HG03432 (cell line): ENCODE measurements at regions not wholly inside any gene's neighbourhood (a gene's known extent, or its start where the extent isn't known, plus 50 kb on each side); places are given as distances from the start of the nearest gene placed in this dataset.

Experiments
- ATAC-seq: cut with Tn5 transposase; IDR thresholded peaks from one replicate; pipeline ENCODE4 v1.9.1; 2021; ENCODE audit warnings: mild to moderate bottlenecking, moderate library complexity; ENCODE audit not compliant: unreplicated experiment

DNA sequence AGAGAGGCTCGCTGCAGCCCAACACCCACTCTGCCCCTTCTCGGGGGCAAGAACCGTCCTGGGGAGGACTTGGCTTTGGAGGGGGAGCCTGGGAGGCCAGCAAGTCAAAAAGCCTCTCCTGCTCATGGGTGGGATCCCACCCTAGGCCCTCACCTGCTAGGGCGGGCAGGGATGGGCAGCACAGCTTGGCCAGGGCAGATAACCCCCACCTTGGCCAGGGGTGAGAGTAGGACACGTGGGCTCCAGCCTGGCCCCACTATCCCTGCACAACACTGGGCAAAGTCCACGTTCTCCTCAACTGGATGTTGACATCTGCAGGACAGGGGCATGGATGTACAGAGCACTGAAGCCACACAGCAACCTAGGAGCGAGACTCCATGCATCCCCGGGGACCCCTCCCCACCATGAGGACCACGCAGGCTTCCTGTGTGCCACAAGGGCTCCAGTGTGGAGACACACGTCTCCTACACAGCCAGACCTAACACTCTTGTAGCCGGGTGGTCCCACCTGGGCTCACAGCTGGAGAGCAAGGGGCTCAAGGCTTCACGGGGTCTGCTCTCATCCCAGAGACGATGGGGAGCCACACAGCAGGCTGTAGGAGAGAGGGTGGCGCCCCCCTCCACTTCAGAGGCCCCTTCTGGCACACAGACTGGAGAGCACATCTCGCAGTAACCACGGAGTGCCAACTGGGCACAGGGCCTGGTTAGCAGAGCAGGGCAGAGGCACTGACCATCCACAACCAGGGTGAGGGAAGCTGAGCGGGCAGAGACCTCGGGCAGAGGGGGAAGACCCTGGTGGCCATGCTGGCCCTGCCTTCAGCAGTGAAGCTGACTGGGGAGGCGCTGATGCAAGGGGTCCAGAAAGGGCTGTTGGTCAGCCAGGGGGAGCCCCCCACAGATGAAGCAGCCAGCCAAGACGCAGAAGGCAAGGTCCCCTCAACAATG lies 171.1 kb downstream of the CRYBB2 start:
- ATAC-seq: no peak

DNA sequence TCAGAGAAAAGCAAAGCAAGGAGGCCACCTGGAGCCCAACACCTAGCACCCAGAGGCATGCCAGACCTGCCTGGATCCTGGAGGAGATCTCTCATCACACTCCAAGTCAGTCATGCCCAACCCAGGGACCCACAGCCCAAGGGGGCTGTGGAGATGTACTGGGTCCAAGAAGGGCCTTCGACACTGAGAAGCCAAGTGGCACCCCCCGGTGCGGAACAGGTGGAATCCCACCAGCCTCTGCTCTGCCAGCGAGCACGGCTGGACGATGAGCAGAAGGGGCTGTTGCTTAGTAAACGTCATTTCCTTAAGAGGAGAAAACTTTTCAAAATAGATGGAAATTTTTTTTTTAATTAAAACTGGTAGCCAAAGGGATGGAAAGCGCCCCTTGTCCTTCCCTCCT lies 171.9 kb upstream of the GRK3 start:
- ATAC-seq: no peak

DNA sequence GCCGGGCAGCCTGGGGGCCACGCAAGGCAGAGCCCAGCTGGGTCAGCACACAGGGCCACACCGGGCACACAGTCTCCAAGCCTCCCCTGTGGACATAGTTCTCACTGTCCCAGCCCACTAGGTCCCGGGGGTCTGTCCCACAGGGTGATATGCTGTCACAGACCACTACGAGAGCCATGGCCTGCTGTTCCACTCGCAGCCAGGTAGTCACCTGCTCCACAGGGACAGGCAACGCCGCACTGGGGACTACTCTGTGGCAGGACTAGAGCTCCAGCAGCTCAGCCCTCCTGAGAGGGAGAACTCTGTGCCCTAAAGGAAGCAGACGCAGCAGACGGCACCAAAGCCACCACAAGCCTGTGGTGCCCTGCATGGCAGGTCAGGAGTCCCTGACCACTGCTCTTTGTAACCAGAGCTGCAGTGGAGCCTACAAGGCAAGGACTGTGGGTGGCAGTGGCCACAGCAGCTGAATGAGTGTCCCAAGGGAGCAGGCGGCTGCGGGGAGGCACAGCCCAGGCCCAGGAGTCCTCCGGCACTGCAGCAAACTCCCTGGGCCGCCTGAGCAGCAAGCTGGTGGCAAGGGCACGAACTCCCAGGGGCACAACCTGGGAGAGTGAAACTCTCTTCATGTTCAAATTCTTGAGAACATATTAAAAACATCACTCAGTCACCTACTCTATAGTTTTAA lies 171.2 kb upstream of the GRK3 start:
- ATAC-seq: no peak

DNA sequence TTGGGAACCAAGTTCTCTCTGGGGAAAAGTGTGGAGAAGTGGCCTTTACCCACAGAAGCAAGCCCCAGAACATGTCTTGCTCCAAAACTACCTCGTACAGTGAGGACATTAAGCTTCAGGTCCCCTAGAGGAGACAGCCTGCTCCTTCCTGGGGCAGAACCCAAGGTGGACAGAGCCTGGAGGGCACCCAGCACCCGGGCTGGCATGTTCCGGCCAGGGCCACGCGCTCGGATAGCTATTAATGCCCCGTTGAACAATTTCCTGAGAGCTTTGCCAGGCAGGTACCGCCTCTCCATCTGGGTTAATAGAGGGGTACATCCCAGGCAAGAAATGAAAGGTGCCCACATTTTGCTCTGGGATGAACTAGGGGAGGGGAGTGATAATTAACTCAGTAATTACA lies 169.0 kb upstream of the GRK3 start:
- no peak for ATAC-seq

DNA sequence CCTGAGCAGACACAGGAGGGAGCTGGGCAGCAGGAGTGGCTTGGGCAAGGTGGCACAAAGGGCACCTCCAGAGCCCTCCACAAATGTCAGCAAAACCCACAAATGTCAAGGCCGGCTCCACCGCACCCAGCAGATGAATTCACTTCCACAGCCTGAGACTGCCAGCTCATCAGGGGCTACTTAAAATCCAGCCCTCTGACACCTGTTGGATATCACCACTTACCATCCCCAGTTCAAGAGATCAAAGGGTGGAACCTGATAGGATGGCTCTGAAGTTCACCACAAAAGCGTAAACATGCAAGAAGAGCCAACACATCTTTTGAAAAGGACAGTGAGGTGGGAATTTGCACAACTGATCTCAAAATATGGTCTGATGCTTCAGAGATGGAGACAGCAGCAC lies 168.6 kb upstream of the GRK3 start:
- ATAC-seq: no peak

DNA sequence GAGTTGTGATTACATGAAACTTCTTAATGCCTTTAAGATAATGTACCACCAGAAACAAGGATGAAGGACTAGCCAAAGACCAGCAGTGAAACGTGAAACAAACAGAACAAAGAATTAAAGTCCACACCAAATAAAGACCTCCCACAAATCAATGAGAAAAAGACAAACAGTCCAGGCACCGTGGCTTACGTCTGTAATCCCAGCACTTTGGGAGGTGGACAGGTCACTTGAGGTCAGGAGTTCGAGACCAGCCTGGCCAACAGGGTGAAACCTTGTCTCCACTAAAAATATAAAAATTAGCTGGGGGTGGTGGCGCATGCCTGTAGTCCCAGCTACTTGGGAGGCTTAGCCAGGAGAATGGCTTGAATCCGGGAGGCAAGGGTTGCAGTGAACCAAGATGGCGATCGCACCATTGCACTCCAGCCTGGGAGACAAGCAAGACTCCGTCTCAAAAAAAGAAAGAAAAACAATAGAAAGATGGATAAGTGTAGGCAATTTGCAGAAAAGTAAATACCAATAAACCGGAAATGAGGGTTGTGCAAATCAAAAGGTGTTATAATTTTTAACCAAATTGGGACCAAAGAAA lies 167.8 kb upstream of the GRK3 start:
- no peak for ATAC-seq

DNA sequence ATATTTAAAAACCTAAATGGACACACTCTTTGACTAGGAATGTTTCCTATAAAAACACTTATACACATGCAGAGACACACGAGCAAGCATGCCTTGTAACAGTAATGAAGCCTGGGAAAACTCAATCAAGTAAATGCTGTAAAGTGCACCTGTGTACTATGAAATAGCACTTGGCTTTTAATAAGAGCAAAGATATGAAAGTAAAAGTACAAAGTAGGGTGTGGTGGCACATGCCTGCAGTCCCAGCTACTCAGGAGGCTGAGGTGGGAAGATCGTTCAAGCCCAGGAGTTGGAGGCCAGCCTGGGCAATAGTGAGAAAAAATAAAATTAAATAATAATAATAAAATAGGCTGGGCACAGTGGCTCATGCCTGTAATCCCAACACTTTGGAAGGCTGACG lies 166.9 kb upstream of the GRK3 start:
- ATAC-seq: no peak

DNA sequence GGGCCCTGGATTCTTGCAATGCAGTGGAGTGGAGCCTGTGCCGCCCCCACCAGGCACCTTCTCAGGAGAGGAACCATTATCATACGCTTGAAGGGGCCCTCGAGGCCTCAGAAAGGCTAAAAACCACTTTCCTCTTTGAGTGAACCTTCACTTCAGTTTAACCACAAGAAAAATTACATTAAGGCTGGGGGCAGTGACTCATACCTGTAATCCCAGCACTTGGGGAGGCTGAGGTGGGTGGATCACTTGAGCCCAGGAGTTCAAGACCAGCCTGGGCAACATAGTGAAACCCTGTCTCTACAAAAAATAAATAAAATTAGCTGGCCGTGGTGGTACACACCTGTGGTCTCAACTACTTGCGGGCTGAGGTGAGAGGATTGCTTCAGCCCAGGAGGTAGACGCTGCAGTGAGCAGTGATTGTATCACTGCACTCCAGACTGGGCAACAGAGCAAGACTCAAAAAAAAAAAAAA lies 165.8 kb upstream of the GRK3 start:
- ATAC-seq: peak; percentile 69

DNA sequence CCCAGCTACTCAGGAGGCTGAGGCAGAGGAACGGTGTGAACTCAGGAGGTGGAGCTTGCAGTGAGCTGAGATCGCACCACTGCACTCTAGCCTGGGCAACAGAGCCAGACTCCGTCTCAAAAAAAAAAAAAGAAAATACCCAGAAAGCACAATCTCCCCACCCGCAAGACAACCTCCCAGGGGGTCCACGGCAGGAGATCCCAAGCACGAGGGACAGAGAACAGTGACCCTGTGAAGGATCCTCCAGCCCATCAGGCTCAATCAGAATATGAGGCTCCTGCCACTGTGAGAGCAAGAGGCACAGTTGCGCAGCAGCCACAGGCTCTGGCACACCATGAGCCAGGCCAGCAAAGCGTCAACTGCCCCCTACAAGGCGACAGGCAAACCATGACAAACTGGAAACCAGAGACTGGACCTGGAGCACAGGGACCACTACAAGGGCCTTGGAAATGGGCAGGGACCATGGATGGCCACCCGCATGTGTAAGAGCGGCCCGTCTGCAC lies 164.8 kb upstream of the GRK3 start:
- ATAC-seq: no peak

DNA sequence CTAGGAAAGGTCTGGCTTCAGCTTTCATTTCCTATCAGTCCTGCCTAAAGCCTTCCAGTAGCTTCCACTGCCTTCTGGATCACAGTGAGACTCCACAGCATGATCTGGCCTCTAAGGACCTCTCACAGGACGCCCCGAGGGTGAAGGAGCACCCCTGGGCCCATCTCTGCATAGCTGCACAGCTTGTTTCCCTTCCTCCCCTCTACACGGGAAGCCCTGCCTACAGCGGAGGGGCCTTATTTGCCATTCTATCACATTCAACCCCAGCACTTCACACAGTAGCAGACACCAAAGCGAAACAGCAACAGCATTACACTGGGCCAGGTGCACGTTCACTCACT lies 162.3 kb upstream of the GRK3 start:
- ATAC-seq: no peak

DNA sequence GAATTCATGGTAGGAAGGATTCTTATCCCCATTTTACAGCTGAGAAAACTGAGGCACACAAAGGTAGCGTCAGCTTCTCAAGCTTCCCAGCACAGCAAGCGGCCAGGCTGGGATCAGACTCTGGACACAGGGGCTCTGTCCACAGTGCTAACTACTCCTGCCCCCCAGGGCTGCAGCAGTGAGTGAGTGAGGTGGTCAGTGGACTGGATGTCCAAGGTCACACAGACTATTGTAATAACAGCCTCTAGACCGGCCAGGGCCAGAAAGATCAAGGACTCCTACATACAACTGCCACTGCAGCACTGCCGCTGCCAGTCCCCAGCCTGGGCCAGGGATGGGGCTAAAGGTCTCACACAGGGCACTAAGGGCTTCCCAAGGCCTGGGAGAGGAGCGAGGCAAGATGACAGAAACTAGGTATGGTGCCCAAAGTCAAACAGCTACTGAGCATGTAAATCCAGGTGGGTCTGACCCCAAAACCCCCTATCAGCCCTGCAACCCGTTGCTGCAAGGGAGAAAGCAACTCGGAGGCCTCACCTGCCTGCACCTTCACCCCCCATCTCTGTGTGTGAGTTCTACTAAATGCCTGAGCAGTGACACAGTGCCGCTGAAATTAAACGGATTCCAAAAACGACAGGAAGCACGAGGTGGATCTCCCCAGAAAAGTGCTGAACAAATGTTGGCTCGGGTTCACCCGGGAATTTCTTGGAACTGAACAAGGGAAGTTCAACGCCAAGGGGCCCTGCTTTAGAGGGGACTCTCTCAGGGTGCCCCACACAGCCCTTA lies 161.8 kb upstream of the GRK3 start:
- ATAC-seq: no peak

DNA sequence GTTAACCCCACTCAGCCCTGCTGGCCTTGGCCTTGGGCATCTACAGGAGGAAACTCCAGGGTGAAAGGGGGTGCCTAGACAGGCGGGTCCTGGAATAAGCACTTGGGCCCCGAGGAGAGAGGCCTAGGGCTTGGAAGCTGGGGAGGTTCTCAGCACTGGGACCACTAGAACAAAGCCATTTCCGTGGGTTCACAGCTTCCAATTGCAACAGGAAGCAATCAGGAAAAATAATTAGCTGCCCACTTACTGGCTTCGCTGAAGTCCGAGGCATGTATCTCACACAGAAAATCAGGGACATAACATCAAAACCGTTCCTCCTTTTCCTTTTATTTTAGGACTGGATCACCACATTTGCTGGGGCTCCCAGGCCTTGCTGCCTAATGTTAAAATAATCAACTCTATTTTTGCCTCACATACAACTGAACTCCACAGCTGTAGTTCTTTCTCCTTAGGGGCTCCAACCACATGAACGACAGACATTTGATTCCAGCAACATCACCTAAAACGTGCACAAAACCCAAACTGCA lies 161.1 kb upstream of the GRK3 start:
- no peak for ATAC-seq

DNA sequence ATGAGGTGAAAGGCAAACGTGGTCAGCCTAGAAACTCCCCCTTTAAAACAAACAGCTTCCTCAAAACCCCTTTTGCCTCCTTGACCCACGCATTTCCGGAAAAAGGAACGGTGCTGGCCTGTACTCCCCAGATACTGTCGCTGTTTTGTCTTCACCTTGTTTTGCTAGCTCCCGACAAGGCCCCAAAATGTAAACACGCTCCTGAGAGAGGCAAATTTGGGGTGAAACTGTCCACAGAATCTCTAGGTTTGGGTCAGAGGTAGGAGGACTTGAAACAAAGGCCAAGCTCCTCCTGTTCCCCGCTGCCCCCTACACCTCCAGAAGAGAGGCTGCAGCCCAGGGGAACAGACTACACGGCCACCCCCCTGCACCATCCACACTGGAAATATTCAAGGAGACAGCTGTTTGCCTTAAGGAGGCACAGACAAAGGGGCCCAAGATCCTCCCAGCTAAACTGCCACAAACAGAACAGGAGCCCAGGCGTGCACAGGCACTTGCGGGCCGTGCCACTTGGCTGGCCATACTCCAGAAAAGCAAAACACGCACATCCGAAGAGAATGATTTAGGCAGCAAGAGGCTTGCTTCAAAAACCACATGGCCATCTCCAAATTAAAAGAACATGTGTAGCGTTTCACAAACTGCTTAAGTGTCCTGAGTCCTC lies 160.5 kb upstream of the GRK3 start:
- ATAC-seq: no peak

DNA sequence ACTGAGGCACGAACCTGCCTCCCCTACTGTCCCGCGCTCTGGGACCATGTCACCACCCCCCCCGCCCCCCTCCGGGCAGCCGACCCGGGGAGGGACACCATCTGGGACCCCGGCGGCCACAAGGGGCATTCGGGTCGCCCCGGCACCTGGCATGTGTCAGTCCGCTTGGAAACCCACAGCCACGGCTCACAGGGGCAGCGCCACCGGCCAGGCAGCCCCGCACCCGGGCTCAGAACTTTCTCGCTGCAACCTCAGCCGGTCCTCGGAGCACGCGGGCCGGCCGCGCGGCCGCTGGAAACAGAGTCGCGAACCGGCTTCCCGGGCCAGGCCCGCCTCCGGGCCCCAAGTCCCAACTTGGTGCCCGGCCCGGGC lies 159.9 kb upstream of the GRK3 start:
- peak; percentile 7 for ATAC-seq

DNA sequence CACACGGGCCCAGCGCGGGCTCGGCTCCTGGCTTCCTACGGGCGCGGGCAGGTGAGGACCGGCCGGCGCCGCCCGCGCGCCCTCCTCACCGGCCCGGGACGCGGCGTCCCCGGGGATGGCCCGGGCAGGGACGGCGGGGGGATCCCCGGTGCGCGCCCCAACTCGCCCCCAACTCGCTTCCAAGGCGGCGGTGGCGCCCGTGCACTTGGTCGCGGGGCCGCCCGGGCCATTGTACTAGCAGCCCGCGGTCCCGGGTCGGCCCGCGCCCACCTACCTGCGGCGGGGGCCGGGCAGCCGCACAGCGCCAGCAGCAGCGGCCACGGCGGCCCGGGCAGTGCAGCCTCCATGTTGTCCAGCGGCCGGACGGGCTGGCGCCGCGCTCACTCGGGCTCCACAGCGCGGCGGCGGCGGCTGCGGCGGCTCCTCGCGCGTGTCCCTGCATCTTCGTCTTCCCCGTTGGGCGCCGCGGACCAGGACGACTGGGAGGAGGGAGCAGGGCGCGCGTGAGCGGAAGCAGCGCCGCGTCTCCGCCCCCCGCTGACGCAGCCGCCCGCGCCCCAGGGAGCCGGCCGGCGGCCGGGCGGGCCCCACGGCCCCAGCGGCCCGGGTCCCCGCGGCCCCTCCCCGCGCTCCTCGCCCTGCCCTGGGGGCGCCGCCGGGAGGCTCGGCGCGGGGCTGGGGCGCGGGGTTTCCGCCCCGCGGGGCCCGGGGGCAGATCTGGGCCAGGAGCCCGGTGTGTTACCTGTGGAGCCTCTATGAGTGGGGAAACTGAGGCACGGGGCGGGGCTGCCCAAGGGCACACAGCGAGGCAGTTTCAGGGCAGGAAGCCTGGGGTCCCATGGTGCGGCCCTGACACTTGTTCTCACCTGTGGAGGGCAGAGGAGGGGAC lies 159.3 kb upstream of the GRK3 start:
- ATAC-seq: peak; percentile 66

DNA sequence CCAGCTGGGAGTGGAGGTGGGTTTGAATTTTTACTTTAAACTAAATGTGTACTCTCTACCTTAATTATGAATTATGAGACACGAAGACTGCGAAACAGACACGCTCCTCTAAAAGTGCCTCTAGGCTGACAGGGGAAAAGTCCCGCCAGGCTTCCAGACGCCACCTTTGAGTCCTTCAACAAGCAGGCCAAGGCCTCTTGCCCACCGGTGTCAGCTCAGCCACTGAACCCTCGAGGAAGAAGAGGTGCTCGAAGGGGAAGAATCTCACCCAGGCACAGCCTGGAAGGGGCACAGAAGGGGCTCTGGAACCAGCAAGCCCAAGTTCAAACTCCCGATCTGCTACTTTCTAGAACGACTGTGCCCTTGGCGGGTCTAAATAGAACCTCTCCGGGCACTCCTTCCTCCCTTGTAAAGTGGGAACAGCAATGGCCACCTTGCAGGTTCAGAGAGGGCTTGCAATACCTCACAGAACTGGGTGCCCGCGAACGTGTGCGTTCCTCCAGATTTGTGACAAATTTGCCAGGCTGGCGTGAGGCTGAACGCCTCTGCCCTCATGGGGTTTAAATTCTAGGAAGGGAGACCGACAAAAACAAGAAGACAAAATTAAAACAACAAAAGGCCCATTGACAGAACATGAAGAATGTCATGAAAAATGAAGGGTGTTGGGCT lies 158.5 kb upstream of the GRK3 start:
- no peak for ATAC-seq

DNA sequence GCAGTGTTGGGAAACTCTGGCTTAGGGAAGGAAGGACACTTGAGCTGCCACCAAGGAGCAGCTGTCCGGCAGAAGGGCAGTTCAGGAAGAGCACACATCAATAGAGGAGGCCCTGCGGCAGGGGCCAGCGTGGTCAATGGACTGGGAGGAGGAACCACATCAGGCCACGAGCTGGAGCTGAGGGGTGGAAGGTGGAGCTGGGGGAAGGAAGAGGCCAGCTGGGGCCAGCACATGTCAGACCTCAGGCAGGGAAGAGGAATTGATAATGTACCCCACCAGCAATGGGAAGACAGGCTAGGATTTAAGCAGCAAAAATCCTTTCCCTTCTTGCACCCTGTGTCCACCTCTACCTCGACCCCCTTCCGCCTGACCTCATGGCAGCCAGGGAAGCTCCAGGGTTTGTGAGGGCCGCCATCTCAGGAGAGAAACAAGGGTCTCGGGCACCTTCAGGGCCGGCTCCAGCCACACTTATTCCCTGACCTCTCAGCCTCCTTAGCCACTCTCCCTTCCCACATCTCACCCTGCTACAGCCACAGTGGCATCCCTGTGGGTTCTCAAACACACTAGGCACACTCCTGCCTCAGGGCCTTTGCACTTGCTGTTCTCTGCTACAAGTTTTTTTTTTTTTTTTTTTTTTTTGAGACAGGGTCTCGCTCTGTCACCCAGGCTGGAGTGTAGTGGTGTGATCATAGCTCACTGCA lies 157.8 kb upstream of the GRK3 start:
- ATAC-seq: no peak

DNA sequence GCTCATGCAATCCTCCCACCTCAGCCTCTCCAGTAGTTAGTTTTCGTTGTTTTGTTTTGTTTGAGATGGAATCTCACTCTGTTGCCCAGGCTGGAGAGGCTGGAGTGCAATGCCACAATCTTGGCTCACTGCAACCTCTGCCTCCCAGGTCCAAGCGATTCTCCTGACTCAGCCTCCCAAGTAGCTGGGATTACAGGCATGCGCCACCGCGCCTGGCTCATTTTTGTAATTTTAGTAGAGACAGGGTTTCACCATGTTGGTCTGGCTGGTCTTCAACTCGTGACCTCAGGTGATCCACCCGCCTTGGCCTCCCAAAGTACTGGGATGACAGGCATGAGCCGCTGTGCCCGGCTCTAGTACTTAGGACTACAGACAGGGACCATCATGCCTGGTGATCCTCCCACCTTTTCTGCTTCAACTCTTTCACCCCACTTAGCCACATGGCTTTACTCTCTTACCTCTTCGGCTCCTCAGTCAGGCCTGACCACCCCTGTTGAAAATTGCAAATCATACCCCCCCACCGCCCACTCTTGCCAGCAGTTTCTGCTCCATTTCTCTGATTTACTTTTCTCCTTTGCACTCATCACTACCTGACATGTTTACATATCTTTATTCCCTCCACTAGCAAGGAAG lies 157.1 kb upstream of the GRK3 start:
- no peak for ATAC-seq
